Keratinocyte (primary cell): ENCODE measurements at regions not wholly inside any gene's neighbourhood (a gene's known extent, or its start where the extent isn't known, plus 50 kb on each side); places are given as distances from the start of the nearest gene placed in this dataset.

Experiments used
- DNase-seq: peaks from one replicate; pipeline ENCODE4 v3.0.0-alpha.2; 2011; ENCODE audit warnings: low read depth, missing footprints, low spot score
- FAIRE-seq: peaks from 2 replicates; lab custom pipeline; 2011; peaks lifted over from hg19 to GRCh38; lab: Jason Lieb, UNC
- H2AFZ ChIP-seq: 2 replicates; pipeline ENCODE4 v1.6.0; 2012; ENCODE audit warnings: low read length, control low read depth, inconsistent platforms; ENCODE audit not compliant: control insufficient read depth
- H3K27ac ChIP-seq: 2 replicates; pipeline ENCODE4 v1.5.1; 2011; ENCODE audit warnings: low read length; ENCODE audit not compliant: control insufficient read depth, insufficient read depth
- H3K27me3 ChIP-seq: 3 replicates; pipeline ENCODE4 v1.6.0; 2011; ENCODE audit warnings: low read length; ENCODE audit not compliant: control insufficient read depth, insufficient read depth; ENCODE audit errors: extremely low read depth
- H3K36me3 ChIP-seq, 2 experiments: 2 replicates in 1 of 2; 3 replicates in 1 of 2; pipeline ENCODE4 v1.5.1; 2011; ENCODE audit warnings: low read length in 2 of 2, mild to moderate bottlenecking in 1 of 2; ENCODE audit not compliant: control insufficient read depth in 2 of 2, insufficient read depth in 2 of 2; ENCODE audit errors: extremely low read depth in 1 of 2
- H3K4me1 ChIP-seq: 3 replicates; pipeline ENCODE4 v1.5.1; 2011; ENCODE audit warnings: low read length; ENCODE audit not compliant: control insufficient read depth, insufficient read depth; ENCODE audit errors: extremely low read depth
- H3K4me2 ChIP-seq: 3 replicates; pipeline ENCODE4 v1.6.0; 2011; ENCODE audit warnings: low read depth, low read length; ENCODE audit not compliant: control insufficient read depth, insufficient read depth; ENCODE audit errors: extremely low read depth
- H3K4me3 ChIP-seq, 3 experiments: fragments of 200-600 bp in 1 of 3; sonication (generic) in 1 of 3; 2 replicates in 2 of 3; 3 replicates in 1 of 3; pipeline ENCODE4 v1.5.1; 2011 to 2016; ENCODE audit warnings: low read length in 3 of 3, mild to moderate bottlenecking in 3 of 3, control low read depth in 2 of 3, inconsistent platforms in 1 of 3, low read depth in 1 of 3, mixed read lengths in 1 of 3, mixed run types in 1 of 3, moderate library complexity in 1 of 3; ENCODE audit not compliant: control insufficient read depth in 2 of 3, insufficient read depth in 2 of 3; ENCODE audit errors: extremely low read depth in 1 of 3
- H3K79me2 ChIP-seq: 2 replicates; pipeline ENCODE4 v1.6.0; 2012; ENCODE audit warnings: low read length; ENCODE audit not compliant: control insufficient read depth, insufficient read depth
- H3K9ac ChIP-seq: 3 replicates; pipeline ENCODE4 v1.6.0; 2011; ENCODE audit warnings: low read length; ENCODE audit not compliant: control insufficient read depth, insufficient read depth; ENCODE audit errors: extremely low read depth
- H3K9me1 ChIP-seq: 3 replicates; pipeline ENCODE4 v1.6.0; 2011; ENCODE audit warnings: low read length; ENCODE audit not compliant: control insufficient read depth, insufficient read depth; ENCODE audit errors: extremely low read depth
- H3K9me3 ChIP-seq: 2 replicates; pipeline ENCODE4 v1.5.1; 2012; ENCODE audit warnings: low read depth, low read length; ENCODE audit not compliant: control insufficient read depth
- H4K20me1 ChIP-seq: 3 replicates; pipeline ENCODE4 v1.6.0; 2011; ENCODE audit warnings: low read length; ENCODE audit not compliant: control insufficient read depth, insufficient read depth; ENCODE audit errors: extremely low read depth
- EZH2 ChIP-seq: IDR thresholded peaks from one replicate; pipeline ENCODE4 v1.6.1; 2012; ENCODE audit warnings: inconsistent platforms, mild to moderate bottlenecking, low read length, moderate library complexity
- dilution Hi-C: fragments of 300-500 bp; cut with MboI; formaldehyde crosslinking; loops from one replicate; pipeline ENCODE4 v1.7.0; 2020; ENCODE audit warnings: low sequenced_read_pairs; ENCODE audit not compliant: extremely low pct_ligation_motif_present
- TF ChIP-seq, protein P1 (sequence below), 3 experiments: IDR thresholded peaks in 1 of 3; conservative IDR thresholded peaks in 1 of 3; optimal IDR thresholded peaks in 1 of 3; 2 replicates in 2 of 3; 3 replicates in 1 of 3; pipeline versions ENCODE3 to v1.5.1; 2011; ENCODE audit warnings: low read length in 3 of 3, mild to moderate bottlenecking in 3 of 3, moderate library complexity in 2 of 3, control low read depth in 1 of 3, inconsistent platforms in 1 of 3; ENCODE audit not compliant: insufficient read depth in 2 of 3; ENCODE audit errors: extremely low read depth in 1 of 3

DNA sequence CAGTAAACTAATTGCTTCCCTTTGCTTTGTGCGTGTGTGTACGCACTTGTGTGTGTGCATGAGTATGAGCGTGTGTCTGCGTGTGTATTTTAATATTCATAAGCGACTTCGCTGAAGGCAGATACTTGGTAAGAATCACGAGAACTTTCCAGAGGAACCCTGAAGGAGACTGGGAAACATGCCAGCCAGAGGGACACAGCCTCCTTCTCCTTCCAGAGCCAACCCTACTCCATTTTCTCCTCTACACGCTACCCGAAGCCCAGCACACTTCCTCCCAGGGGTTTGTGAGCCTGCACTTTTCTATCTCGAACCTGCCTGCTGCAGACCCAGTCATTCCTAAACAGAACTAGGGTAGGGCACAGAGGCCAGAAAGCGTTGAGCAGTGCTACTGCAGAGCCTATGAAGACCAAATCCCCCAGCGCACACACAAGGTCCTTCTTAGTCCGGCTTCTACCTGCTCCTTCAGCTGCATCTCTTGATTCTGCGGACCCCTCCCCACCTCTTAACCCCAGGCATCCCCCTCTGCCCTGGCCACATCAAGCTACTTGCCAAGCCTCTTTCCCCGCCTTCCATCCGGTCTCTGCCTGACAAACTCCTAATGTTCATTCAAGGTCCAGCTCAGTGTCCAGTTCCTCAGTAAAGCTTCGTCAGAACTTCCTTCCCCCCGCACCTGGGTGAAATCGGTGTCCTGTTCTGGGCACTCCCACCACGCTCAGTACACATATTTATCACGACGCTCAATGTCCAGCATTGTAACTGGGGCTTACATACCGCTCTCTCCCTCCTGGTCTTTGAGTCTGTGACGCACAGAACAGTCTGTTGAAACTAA, 191.8 kb downstream of the FAM43A start:
- Histone ChIP-seq H3K79me2 (no peaks in the 10 kb centered on the region), H3K9me3 (no peaks in the 10 kb centered on the region), H4K20me1 (no peaks in the 10 kb centered on the region), H3K27me3 (no peaks in the 10 kb centered on the region), H3K4me2 (no peak overlapping the region), H3K36me3 (no peaks in the 10 kb centered on the region), H3K9ac (no peak overlapping the region), H3K9me1 (no peaks in the 10 kb centered on the region), H3K4me1 (peaks cover 10% of the 10 kb centered on the region), H2AFZ (no peak overlapping the region), H3K4me3 (no peak overlapping the region), H3K27ac (no peak overlapping the region)
- FAIRE-seq (no peak), DNase-seq (no peak)
- dilution Hi-C loops = no loop called here
- TF ChIP-seq, protein P1, sequence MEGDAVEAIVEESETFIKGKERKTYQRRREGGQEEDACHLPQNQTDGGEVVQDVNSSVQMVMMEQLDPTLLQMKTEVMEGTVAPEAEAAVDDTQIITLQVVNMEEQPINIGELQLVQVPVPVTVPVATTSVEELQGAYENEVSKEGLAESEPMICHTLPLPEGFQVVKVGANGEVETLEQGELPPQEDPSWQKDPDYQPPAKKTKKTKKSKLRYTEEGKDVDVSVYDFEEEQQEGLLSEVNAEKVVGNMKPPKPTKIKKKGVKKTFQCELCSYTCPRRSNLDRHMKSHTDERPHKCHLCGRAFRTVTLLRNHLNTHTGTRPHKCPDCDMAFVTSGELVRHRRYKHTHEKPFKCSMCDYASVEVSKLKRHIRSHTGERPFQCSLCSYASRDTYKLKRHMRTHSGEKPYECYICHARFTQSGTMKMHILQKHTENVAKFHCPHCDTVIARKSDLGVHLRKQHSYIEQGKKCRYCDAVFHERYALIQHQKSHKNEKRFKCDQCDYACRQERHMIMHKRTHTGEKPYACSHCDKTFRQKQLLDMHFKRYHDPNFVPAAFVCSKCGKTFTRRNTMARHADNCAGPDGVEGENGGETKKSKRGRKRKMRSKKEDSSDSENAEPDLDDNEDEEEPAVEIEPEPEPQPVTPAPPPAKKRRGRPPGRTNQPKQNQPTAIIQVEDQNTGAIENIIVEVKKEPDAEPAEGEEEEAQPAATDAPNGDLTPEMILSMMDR (optimal IDR thresholded peaks at IDR 0.05 in 1 of 3, IDR thresholded peaks at IDR 0.05 in 1 of 3, conservative IDR thresholded peaks at IDR 0.05 in 1 of 3; ENCODE audit: extremely low read depth in 1 of 3, insufficient read depth in 2 of 3, low read length in 3 of 3) = no peak
- no peak for TF ChIP-seq EZH2

DNA sequence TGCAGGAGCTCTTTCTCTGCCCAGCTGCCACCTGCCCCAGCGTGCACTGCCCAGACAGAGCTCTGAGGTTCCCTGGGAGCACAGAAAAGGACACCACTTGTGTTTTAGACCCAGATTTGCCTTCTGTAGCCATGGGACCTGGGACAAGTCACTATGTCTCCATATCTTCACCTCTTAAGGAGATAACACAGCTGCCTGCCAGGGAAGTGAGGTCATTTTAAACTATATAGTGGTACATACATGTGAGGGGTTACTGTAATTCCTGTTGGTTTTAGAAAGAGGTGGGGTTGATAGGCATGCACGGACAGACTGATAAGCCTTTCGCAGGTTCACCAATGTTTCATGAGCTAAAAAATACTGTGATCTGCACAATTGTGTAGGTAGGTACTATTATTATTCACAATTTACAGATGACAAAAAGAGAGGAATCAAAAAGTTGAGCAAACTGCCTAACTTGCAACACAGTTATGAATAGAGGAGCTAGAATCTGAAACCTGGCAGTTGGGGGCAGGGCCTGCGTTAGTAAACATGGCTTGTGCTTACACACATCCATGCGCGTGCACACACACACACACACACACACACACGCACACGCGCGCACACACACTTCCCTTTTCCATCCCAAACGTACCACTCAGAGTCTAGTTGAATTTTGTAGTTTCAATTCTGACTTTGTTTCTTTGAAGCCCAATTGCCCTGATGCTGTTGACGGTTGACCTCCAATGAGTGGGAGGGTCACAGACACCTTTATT, 193.6 kb downstream of the FAM43A start:
- no peak for FAIRE-seq
- dilution Hi-C loops = no loop called here
- H3K27ac ChIP-seq = no peak overlapping the region

More for the DNA sequence above, 193.6 kb downstream of the FAM43A start:
- H2AFZ ChIP-seq = no peak overlapping the region
- H3K36me3 ChIP-seq = no peaks in the 10 kb centered on the region
- no peak for DNase-seq
- peaks cover 2% of the 10 kb centered on the region for H3K4me1 ChIP-seq
- H4K20me1 ChIP-seq = no peaks in the 10 kb centered on the region
- H3K9me1 ChIP-seq = no peaks in the 10 kb centered on the region
- H3K9ac ChIP-seq = no peak overlapping the region
- no peak overlapping the region for H3K4me2 ChIP-seq
- H3K27me3 ChIP-seq = no peaks in the 10 kb centered on the region
- no peak for TF ChIP-seq EZH2
- TF ChIP-seq, protein P1 (optimal IDR thresholded peaks at IDR 0.05 in 1 of 3, IDR thresholded peaks at IDR 0.05 in 1 of 3, conservative IDR thresholded peaks at IDR 0.05 in 1 of 3; ENCODE audit: extremely low read depth in 1 of 3, insufficient read depth in 2 of 3, low read length in 3 of 3) = no peak
- peaks cover 5% of the 10 kb centered on the region for H3K9me3 ChIP-seq
- H3K4me3 ChIP-seq = no peak overlapping the region
- no peaks in the 10 kb centered on the region for H3K79me2 ChIP-seq
